A673 (cell line): ENCODE measurements at regions not wholly inside any gene's neighbourhood (a gene's known extent, or its start where the extent isn't known, plus 50 kb on each side); places are given as distances from the start of the nearest gene placed in this dataset.

ENCODE experiments used
- BruUV-seq: library from RNA; stranded (reverse); fragments of 400-500 nt; replicated peaks from 2 replicates; lab custom pipeline; 2021; lab: Mats Ljungman, UMichigan
- CTCF ChIA-PET: fragments of 300-600 bp; sonication (Branson Sonifier 250); formaldehyde crosslinking; loops from one replicate; lab custom pipeline; 2022; ENCODE audit warnings: antibody characterized with exemption; lab: Charles Lee
- POLR2A ChIA-PET: fragments of 300-600 bp; sonication (Branson Sonifier 250); formaldehyde crosslinking; loops from one replicate; lab custom pipeline; 2022; ENCODE audit warnings: antibody characterized with exemption; ENCODE audit not compliant: low non-redundant PET; lab: Charles Lee
- DNase-seq: peaks from one replicate; pipeline ENCODE4 v3.0.0-alpha.2; 2015; ENCODE audit warnings: low spot score
- H3K27ac ChIP-seq: fragments of 200-600 bp; sonication (generic); 2 replicates; pipeline ENCODE4 v1.5.1; 2016; ENCODE audit warnings: mixed run types, low read depth, mild to moderate bottlenecking, mixed read lengths, antibody characterized with exemption, low read length; ENCODE audit not compliant: poor library complexity, severe bottlenecking
- H3K27me3 ChIP-seq: fragments of 200-600 bp; sonication (generic); replicated peaks from 2 replicates; pipeline ENCODE4 v1.6.1; 2017; ENCODE audit warnings: mixed run types, low read depth, mild to moderate bottlenecking, mixed read lengths, antibody characterized with exemption, low read length; ENCODE audit not compliant: insufficient read depth, poor library complexity
- H3K36me3 ChIP-seq: fragments of 200-600 bp; sonication (generic); 2 replicates; pipeline ENCODE4 v1.6.1; 2016; ENCODE audit warnings: mixed run types, mild to moderate bottlenecking, mixed read lengths, antibody characterized with exemption, low read length; ENCODE audit not compliant: insufficient read depth, poor library complexity, severe bottlenecking
- H3K4me1 ChIP-seq: fragments of 200-600 bp; sonication (generic); 2 replicates; pipeline ENCODE4 v1.6.1; 2017; ENCODE audit warnings: mixed run types, mild to moderate bottlenecking, mixed read lengths, antibody characterized with exemption, low read length; ENCODE audit not compliant: insufficient read depth, poor library complexity, severe bottlenecking
- H3K4me3 ChIP-seq: fragments of 200-600 bp; sonication (generic); 2 replicates; pipeline ENCODE4 v1.5.1; 2016; ENCODE audit warnings: low read depth, mixed run types, mild to moderate bottlenecking, mixed read lengths, low read length; ENCODE audit not compliant: poor library complexity, severe bottlenecking
- H3K9me3 ChIP-seq: fragments of 200-600 bp; sonication (generic); 2 replicates; pipeline ENCODE4 v1.6.1; 2016; ENCODE audit warnings: mixed run types, low read depth, mild to moderate bottlenecking, mixed read lengths, antibody characterized with exemption, low read length; ENCODE audit not compliant: poor library complexity, severe bottlenecking
- CTCF ChIP-seq: fragments of 300-800, 200-600 bp; sonication (generic); conservative IDR thresholded peaks from 2 replicates; pipeline ENCODE4 v1.5.1; 2017; ENCODE audit warnings: low read depth, mild to moderate bottlenecking, antibody characterized with exemption, low read length, moderate library complexity, mixed read lengths
- EZH2 ChIP-seq: fragments of 200-600 bp; sonication (generic); IDR thresholded peaks from 2 replicates; pipeline ENCODE4 v1.6.1; 2017; ENCODE audit warnings: borderline replicate concordance, low read depth, mild to moderate bottlenecking, mixed read lengths, antibody characterized with exemption, low read length; ENCODE audit not compliant: poor library complexity, severe bottlenecking
- intact Hi-C: fragments of 100-400 bp; cut with micrococcal nuclease; formaldehyde crosslinking; loops from one replicate; pipeline ENCODE4 v1.10.0; 2022; ENCODE audit not compliant: unreplicated experiment

GRCh38 chr2:121869873-121870272 is 114.4 kb downstream of the TSN start:
- CTCF ChIA-PET: no interaction called here
- no peak overlapping the region for H3K27ac ChIP-seq

GRCh38 chr2:121872651-121873050 is 117.2 kb downstream of the TSN start:
- BruUV-seq: no TSS peak
- H3K27ac ChIP-seq: no peak overlapping the region
- H3K4me1 ChIP-seq: no peaks in the 10 kb centered on the region
- POLR2A ChIA-PET: no interaction called here
- no peaks in the 10 kb centered on the region for H3K36me3 ChIP-seq
- no peak overlapping the region for H3K4me3 ChIP-seq
- no peaks in the 10 kb centered on the region for H3K27me3 ChIP-seq
- CTCF ChIA-PET: no interaction called here
- no peaks in the 10 kb centered on the region for H3K9me3 ChIP-seq
- DNase-seq: no peak
- TF ChIP-seq CTCF: no peak
- TF ChIP-seq EZH2: no peak
- intact Hi-C loops: no loop called here

More at GRCh38 chr2:121869873-121870272, 114.4 kb downstream of the TSN start:
- no peak for DNase-seq
- no peaks in the 10 kb centered on the region for H3K36me3 ChIP-seq
- H3K27me3 ChIP-seq: no peaks in the 10 kb centered on the region
- no peaks in the 10 kb centered on the region for H3K4me1 ChIP-seq
- H3K4me3 ChIP-seq: no peak overlapping the region
- no peaks in the 10 kb centered on the region for H3K9me3 ChIP-seq
- intact Hi-C loops: no loop called here
- no TSS peak for BruUV-seq
- POLR2A ChIA-PET: no interaction called here
- TF ChIP-seq CTCF (no peak), EZH2 (no peak)

- Histone ChIP-seq H3K9me3 (no peaks in the 10 kb centered on the region), H3K27me3 (no peaks in the 10 kb centered on the region), H3K36me3 (no peaks in the 10 kb centered on the region), H3K4me1 (no peaks in the 10 kb centered on the region), H3K27ac (no peak overlapping the region), H3K4me3 (no peak overlapping the region)
- no peak for TF ChIP-seq CTCF
- TF ChIP-seq EZH2: no peak
- no TSS peak for BruUV-seq
- no peak for DNase-seq
- ChIA-PET CTCF (no interaction called here), POLR2A (no interaction called here)
- intact Hi-C loops: no loop called here
These were observed 118.4 kb downstream of the TSN start for GRCh38 chr2:121873864-121874263.
